Gastrocnemius medialis (tissue), 4 donors: ENCODE measurements at regions not wholly inside any gene's neighbourhood (a gene's known extent, or its start where the extent isn't known, plus 50 kb on each side); places are given as distances from the start of the nearest gene placed in this dataset.

Experiments
- POLR2A ChIP-seq, 2 donors: fragments of 450-650 bp; IDR thresholded peaks; one replicate each; pipeline ENCODE4 v1.6.1; 2017; ENCODE audit warnings: antibody characterized with exemption in 2 of 2, mild to moderate bottlenecking in 2 of 2, moderate library complexity in 2 of 2
- TF ChIP-seq, protein P1 (sequence below), 5 experiments: fragments of 450-650 bp in 3 of 5; fragments of 200-600 bp in 2 of 5; sonication (generic) in 2 of 5; IDR thresholded peaks in 4 of 5; conservative IDR thresholded peaks in 1 of 5; 1 replicate in 4 of 5; 2 replicates in 1 of 5; pipeline ENCODE4 v1.5.1; 2016 to 2019; ENCODE audit warnings: antibody characterized with exemption in 5 of 5, mild to moderate bottlenecking in 3 of 5, moderate library complexity in 3 of 5

DNA sequence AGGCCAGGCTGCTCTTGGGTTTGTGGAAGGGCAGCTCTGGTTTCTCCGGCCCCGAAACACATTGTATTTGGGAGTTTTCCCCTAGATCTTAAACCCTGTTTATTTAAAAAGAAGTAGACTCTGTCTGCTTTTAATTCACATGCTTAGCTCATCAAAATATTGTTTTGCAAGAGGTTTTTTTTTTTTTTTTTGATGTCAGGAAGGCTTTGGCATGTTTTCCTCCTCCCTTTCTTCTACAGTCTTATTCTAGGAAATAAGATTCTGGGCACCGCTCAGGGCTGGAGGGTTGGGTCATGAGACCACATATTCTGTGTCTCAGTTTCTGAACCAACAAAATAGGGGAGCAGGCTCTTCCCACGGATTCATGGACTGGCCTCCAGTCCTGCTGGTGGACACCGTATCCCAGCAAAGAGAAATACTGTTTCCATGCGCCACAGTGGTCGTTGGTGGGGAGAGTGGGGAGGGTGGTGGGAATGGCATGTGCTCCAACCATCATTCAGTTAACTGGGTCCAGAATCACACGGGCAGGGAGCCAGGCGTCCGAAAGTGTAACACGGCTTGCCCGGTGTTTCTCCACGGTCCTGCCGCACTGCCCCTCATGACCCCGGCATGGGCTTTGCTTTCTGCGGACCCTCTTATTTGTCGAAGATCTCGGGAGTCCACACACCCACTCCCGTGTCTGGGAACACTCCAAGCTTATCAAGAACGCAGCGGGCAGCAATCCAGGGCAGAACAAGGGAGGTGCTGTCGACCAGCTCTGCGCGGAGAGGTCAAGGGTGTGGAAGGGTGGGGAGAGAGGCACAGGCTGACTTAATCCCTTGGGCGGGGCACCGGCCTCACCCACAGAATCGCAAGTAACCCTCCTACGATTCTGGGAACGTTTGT is 176.7 kb downstream of the GLI2 start:
- no peak for TF ChIP-seq POLR2A (IDR thresholded peaks at IDR 0.05)
- TF ChIP-seq, protein P1, sequence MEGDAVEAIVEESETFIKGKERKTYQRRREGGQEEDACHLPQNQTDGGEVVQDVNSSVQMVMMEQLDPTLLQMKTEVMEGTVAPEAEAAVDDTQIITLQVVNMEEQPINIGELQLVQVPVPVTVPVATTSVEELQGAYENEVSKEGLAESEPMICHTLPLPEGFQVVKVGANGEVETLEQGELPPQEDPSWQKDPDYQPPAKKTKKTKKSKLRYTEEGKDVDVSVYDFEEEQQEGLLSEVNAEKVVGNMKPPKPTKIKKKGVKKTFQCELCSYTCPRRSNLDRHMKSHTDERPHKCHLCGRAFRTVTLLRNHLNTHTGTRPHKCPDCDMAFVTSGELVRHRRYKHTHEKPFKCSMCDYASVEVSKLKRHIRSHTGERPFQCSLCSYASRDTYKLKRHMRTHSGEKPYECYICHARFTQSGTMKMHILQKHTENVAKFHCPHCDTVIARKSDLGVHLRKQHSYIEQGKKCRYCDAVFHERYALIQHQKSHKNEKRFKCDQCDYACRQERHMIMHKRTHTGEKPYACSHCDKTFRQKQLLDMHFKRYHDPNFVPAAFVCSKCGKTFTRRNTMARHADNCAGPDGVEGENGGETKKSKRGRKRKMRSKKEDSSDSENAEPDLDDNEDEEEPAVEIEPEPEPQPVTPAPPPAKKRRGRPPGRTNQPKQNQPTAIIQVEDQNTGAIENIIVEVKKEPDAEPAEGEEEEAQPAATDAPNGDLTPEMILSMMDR (IDR thresholded peaks at IDR 0.05 in 4 of 5, conservative IDR thresholded peaks at IDR 0.05 in 1 of 5), result no peak
